ENCODE measurements at regions not wholly inside any gene's neighbourhood (a gene's known extent, or its start where the extent isn't known, plus 50 kb on each side); places are given as distances from the start of the nearest gene placed in this dataset.

DNA sequence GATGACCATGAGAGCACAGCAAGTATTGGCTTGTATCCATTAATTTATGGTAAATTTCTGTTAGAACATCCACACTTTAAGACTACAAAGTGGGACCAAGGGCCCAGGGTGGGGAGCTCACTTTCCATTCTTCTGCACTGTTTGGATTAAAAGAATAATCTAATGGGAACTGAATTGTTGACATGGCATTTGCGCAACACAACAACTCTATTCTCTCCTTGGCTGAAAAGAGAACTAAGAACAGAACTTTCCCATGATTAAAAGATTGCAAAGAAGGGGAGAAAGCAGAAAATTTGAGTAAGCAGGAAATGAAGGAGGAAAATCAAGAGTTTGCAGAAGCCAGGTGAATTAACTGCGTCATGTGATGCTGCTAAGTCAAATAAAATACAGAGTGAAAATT, 143.4 kb downstream of the HINT1 start:
- H3K9me3 ChIP-seq, result no peaks in the 10 kb centered on the region
- H3K27me3 ChIP-seq, result no peaks in the 10 kb centered on the region
- WGBS, result 90% methylated on average over 2 of the region's 2 CpGs

DNA sequence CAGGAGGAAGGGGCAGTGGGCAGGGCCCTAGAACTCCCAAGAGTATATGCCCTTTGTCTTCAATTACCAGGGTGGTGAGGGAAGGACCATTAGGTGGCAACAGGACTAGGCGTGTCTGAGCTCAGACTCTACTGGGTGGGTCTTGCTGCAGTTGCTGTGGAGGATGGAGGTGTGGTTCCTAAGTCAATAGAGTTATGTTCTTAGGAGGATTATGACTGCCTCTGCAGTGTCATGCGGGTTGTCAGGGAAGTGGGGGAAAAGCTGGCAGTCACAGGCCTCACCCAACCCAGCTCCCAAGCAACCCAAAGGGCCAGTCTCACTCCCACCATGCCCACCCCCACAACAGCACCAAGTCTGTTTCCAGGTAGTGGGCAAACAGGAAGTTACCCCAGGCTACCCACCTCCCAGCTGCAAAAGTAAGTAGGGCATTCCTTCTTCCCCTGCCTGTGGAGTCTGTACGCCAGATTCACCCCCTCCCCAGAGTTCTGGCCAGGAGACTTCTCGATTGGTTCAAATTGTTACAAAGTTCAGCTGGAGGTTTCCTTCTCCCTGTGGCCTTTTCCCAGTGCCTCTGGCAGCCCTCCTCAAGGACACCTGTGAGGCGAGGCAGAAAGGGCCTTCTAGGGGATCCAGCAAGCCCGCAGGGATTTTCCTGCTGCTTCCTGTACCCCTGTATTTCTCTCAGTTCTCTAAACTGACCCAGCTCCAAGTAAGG, 145.3 kb downstream of the HINT1 start:
- Histone ChIP-seq H3K36me3 (no peaks in the 10 kb centered on the region), H3K27ac (no peak overlapping the region), H3K4me3 (no peak overlapping the region), H3K4me1 (no peaks in the 10 kb centered on the region), H3K27me3 (no peaks in the 10 kb centered on the region), H3K9me3 (no peaks in the 10 kb centered on the region)
- TF ChIP-seq POLR2A (IDR thresholded peaks at IDR 0.05) (no peak), POLR2AphosphoS5 (IDR thresholded peaks at IDR 0.05) (no peak), EP300 (IDR thresholded peaks at IDR 0.05) (no peak)
- TF ChIP-seq, protein P1, sequence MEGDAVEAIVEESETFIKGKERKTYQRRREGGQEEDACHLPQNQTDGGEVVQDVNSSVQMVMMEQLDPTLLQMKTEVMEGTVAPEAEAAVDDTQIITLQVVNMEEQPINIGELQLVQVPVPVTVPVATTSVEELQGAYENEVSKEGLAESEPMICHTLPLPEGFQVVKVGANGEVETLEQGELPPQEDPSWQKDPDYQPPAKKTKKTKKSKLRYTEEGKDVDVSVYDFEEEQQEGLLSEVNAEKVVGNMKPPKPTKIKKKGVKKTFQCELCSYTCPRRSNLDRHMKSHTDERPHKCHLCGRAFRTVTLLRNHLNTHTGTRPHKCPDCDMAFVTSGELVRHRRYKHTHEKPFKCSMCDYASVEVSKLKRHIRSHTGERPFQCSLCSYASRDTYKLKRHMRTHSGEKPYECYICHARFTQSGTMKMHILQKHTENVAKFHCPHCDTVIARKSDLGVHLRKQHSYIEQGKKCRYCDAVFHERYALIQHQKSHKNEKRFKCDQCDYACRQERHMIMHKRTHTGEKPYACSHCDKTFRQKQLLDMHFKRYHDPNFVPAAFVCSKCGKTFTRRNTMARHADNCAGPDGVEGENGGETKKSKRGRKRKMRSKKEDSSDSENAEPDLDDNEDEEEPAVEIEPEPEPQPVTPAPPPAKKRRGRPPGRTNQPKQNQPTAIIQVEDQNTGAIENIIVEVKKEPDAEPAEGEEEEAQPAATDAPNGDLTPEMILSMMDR (IDR thresholded peaks at IDR 0.05), result no peak
- 89% methylated on average over 6 of the region's 6 CpGs for WGBS
- no peak for DNase-seq (ENCODE audit: low spot score in 2 of 2)

More for the DNA sequence above, 143.4 kb downstream of the HINT1 start:
- no peak overlapping the region for H3K4me3 ChIP-seq
- H3K36me3 ChIP-seq, result no peaks in the 10 kb centered on the region
- no peak overlapping the region for H3K27ac ChIP-seq
- no peaks in the 10 kb centered on the region for H3K4me1 ChIP-seq
- TF ChIP-seq EP300 (IDR thresholded peaks at IDR 0.05) (no peak), POLR2AphosphoS5 (IDR thresholded peaks at IDR 0.05) (no peak), POLR2A (IDR thresholded peaks at IDR 0.05) (no peak)
- TF ChIP-seq, protein P1 (IDR thresholded peaks at IDR 0.05), result no peak
- no peak for DNase-seq (ENCODE audit: low spot score in 2 of 2)

DNA sequence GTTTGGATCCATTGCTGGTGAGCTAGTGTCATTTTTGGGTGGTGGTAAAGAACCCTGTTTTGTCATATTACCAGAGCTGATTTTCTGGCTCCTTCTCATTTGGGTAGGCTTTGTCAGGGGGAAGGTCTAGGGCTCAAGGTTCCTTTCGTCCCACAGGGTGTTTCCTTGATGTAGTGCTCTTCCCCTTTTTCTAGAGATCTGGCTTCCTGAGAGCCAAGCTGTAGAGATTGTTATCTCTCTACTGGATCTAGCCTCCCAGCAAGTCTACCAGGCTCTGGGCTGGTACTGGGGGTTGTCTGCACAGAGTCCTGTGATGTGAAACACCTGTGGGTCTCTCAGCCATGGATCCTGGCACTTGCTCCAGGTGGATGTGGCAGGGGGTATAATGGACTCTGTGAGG, 145.9 kb downstream of the HINT1 start:
- Histone ChIP-seq H3K4me1 (no peaks in the 10 kb centered on the region), H3K27ac (no peak overlapping the region), H3K4me3 (no peak overlapping the region), H3K9me3 (no peaks in the 10 kb centered on the region), H3K27me3 (no peaks in the 10 kb centered on the region), H3K36me3 (no peaks in the 10 kb centered on the region)
- DNase-seq (ENCODE audit: low spot score in 2 of 2), result no peak
- TF ChIP-seq, protein P1 (IDR thresholded peaks at IDR 0.05), result no peak
- TF ChIP-seq EP300 (IDR thresholded peaks at IDR 0.05), result no peak
- TF ChIP-seq POLR2A (IDR thresholded peaks at IDR 0.05), result no peak
- no peak for TF ChIP-seq POLR2AphosphoS5 (IDR thresholded peaks at IDR 0.05)
- 75% methylated on average over 1 of the region's 1 CpG for WGBS

DNA sequence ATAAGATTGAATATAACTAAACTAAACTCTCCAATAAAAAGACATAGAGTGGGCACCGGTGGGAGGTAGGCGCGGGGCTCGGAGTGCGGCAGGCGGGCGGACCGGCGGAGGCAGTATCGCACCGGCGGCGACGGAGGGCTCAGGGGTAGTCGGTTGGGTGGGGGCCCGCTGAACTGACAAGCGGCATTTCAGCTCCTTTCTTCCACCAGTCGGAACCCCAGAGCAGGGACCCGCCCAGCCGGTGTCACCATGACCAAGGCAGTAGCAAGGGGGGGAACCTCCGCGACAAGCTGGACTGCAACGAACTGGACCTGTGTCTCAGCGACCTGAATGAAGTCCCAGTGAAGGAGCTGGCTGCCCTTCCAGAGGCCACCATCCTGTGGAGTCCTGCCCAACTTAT, 156.7 kb downstream of the HINT1 start:
- Histone ChIP-seq H3K27ac (no peak overlapping the region), H3K9me3 (no peaks in the 10 kb centered on the region), H3K4me3 (no peak overlapping the region), H3K4me1 (no peaks in the 10 kb centered on the region), H3K27me3 (no peaks in the 10 kb centered on the region), H3K36me3 (no peaks in the 10 kb centered on the region)
- 82% methylated on average over 24 of the region's 24 CpGs for WGBS
- no peak for DNase-seq (ENCODE audit: low spot score in 2 of 2)
- TF ChIP-seq POLR2AphosphoS5 (IDR thresholded peaks at IDR 0.05) (no peak), POLR2A (IDR thresholded peaks at IDR 0.05) (no peak), EP300 (IDR thresholded peaks at IDR 0.05) (no peak)
- TF ChIP-seq, protein P1 (IDR thresholded peaks at IDR 0.05), result no peak

DNA sequence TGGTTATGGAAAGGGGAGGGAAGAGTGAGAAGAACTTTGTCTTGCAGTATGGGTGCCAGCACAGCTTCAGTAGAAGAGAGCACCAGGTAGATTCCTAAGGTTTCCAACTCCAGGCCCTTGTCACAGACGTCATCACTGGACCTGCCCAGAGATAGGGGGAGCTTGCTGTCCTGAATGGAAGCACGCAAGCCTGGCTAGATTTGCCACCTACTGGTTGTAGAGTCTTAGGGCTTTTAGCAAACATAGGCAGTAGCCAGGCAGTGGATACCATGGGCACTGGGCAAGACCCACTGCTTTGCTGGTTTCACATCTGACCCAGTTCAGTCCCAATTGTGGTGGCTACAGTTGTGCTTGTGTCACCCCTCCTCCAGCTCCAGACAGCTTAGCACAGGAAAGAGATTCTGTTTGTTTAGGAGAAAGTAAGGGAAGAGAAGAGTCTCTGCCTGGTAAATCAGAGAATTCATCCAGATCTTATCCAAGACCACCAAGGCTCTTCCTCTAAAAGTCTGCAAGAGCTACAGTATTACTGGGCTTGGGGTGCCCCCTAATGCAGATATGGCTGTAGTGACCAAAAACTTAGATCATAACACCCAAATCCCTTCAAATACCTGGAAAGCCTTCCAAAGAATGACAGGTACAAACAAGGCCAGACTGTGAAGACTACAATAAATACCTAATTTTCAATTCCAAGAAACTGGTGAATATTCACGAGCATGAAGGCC, 158.9 kb downstream of the HINT1 start:
- TF ChIP-seq POLR2AphosphoS5 (IDR thresholded peaks at IDR 0.05) (no peak), POLR2A (IDR thresholded peaks at IDR 0.05) (no peak), EP300 (IDR thresholded peaks at IDR 0.05) (no peak)
- TF ChIP-seq, protein P1 (IDR thresholded peaks at IDR 0.05), result no peak
- DNase-seq (ENCODE audit: low spot score in 2 of 2), result no peak
- H3K27ac ChIP-seq, result no peak overlapping the region
- no peak overlapping the region for H3K4me3 ChIP-seq
- H3K27me3 ChIP-seq, result no peaks in the 10 kb centered on the region
- H3K4me1 ChIP-seq, result no peaks in the 10 kb centered on the region
- H3K36me3 ChIP-seq, result no peaks in the 10 kb centered on the region
- no peaks in the 10 kb centered on the region for H3K9me3 ChIP-seq
- 52% methylated on average over 3 of the region's 3 CpGs for WGBS
